NCI-H1092 (cell line): ENCODE measurements at regions not wholly inside any gene's neighbourhood (a gene's known extent, or its start where the extent isn't known, plus 50 kb on each side); places are given as distances from the start of the nearest gene placed in this dataset.
"Not testable (repeated sequence)": the region's sequence is repeated elsewhere in the genome, so short reads cannot be mapped to it uniquely, and the experiment has no call there.

Experiments
- DNase-seq: peaks from one replicate; lab custom pipeline; 2025; lab: John Stamatoyannopoulos, UW

- DNase-seq: no peak
These were observed 107.4 kb upstream of the BARHL2 start for GRCh38 chr1:90824551-90824950.

- DNase-seq: no peak
These were observed 106.6 kb upstream of the BARHL2 start for GRCh38 chr1:90823686-90824085.

- DNase-seq: no peak
These were observed 104.8 kb upstream of the BARHL2 start for GRCh38 chr1:90821788-90822359.

GRCh38 chr1:90821152-90821787 is 104.2 kb upstream of the BARHL2 start:
- DNase-seq: no peak

- DNase-seq: no peak
These were observed 103.6 kb upstream of the BARHL2 start for GRCh38 chr1:90820745-90821144.

GRCh38 chr1:90817399-90817798 is 100.3 kb upstream of the BARHL2 start:
- no peak for DNase-seq

GRCh38 chr1:90812237-90812636 is 95.1 kb upstream of the BARHL2 start:
- not testable (repeated sequence) for DNase-seq

GRCh38 chr1:90811444-90811950 is 94.4 kb upstream of the BARHL2 start:
- DNase-seq: not testable (repeated sequence)

- DNase-seq: no peak
These were observed 93.6 kb upstream of the BARHL2 start for GRCh38 chr1:90810681-90811080.

GRCh38 chr1:90809996-90810395 is 92.9 kb upstream of the BARHL2 start:
- DNase-seq: no peak

GRCh38 chr1:90809093-90809492 is 92.0 kb upstream of the BARHL2 start:
- no peak for DNase-seq

GRCh38 chr1:90807329-90807728 is 90.2 kb upstream of the BARHL2 start:
- no peak for DNase-seq

GRCh38 chr1:90802622-90803021 is 85.5 kb upstream of the BARHL2 start:
- DNase-seq: no peak

- no peak for DNase-seq
These were observed 83.1 kb upstream of the BARHL2 start for GRCh38 chr1:90800012-90800717.

GRCh38 chr1:90799326-90799725 is 82.2 kb upstream of the BARHL2 start:
- DNase-seq: no peak

- DNase-seq: no peak
These were observed 81.8 kb upstream of the BARHL2 start for GRCh38 chr1:90798883-90799282.

- no peak for DNase-seq
These were observed 81.2 kb upstream of the BARHL2 start for GRCh38 chr1:90798344-90798743.

- no peak for DNase-seq
These were observed 78.3 kb upstream of the BARHL2 start for GRCh38 chr1:90795431-90795830.

- DNase-seq: no peak
These were observed 69.6 kb upstream of the BARHL2 start for GRCh38 chr1:90786709-90787108.

GRCh38 chr1:90784186-90784847 is 67.2 kb upstream of the BARHL2 start:
- no peak for DNase-seq

GRCh38 chr1:90783181-90783580 is 66.1 kb upstream of the BARHL2 start:
- DNase-seq: no peak

GRCh38 chr1:90782046-90782445 is 64.9 kb upstream of the BARHL2 start:
- no peak for DNase-seq

GRCh38 chr1:90781534-90781933 is 64.4 kb upstream of the BARHL2 start:
- no peak for DNase-seq
